ENCODE measurements at regions not wholly inside any gene's neighbourhood (a gene's known extent, or its start where the extent isn't known, plus 50 kb on each side); places are given as distances from the start of the nearest gene placed in this dataset.

- no peak for TF ChIP-seq CTCF (IDR thresholded peaks at IDR 0.05; ENCODE audit: low read depth, low read length)
- DNase-seq (ENCODE audit: low read depth in 2 of 2) = peak in 1 of 2 donors; percentile 66
- H3K4me3 ChIP-seq (replicated peaks in 1 of 2; ENCODE audit: low read depth in 2 of 2, low read length in 2 of 2) = no peak overlapping the region
These were observed 93.6 kb upstream of the ZNF462 start for GRCh38 chr9:106769331-106769730.

- no peak overlapping the region for H3K4me3 ChIP-seq (replicated peaks in 1 of 2; ENCODE audit: low read depth in 2 of 2, low read length in 2 of 2)
- no peak for TF ChIP-seq CTCF (IDR thresholded peaks at IDR 0.05; ENCODE audit: low read depth, low read length)
- DNase-seq (ENCODE audit: low read depth in 2 of 2) = peak in 1 of 2 donors; percentile 13
These were observed 91.4 kb upstream of the ZNF462 start for GRCh38 chr9:106771608-106772007.

GRCh38 chr9:106772523-106773290 is 90.3 kb upstream of the ZNF462 start:
- H3K4me3 ChIP-seq (replicated peaks in 1 of 2; ENCODE audit: low read depth in 2 of 2, low read length in 2 of 2) = no peak overlapping the region
- DNase-seq (ENCODE audit: low read depth in 2 of 2) = peak; percentile 16 to 38
- TF ChIP-seq CTCF (IDR thresholded peaks at IDR 0.05; ENCODE audit: low read depth, low read length) = no peak

GRCh38 chr9:106773750-106774149 is 89.2 kb upstream of the ZNF462 start:
- H3K4me3 ChIP-seq (replicated peaks in 1 of 2; ENCODE audit: low read depth in 2 of 2, low read length in 2 of 2) = no peak overlapping the region
- no peak for TF ChIP-seq CTCF (IDR thresholded peaks at IDR 0.05; ENCODE audit: low read depth, low read length)
- DNase-seq (ENCODE audit: low read depth in 2 of 2) = no peak

GRCh38 chr9:106775960-106776359 is 87.0 kb upstream of the ZNF462 start:
- H3K4me3 ChIP-seq (replicated peaks in 1 of 2; ENCODE audit: low read depth in 2 of 2, low read length in 2 of 2) = no peak overlapping the region
- DNase-seq (ENCODE audit: low read depth in 2 of 2) = no peak
- no peak for TF ChIP-seq CTCF (IDR thresholded peaks at IDR 0.05; ENCODE audit: low read depth, low read length)

- TF ChIP-seq CTCF (IDR thresholded peaks at IDR 0.05; ENCODE audit: low read depth, low read length) = no peak
- no peak for DNase-seq (ENCODE audit: low read depth in 2 of 2)
These were observed 83.2 kb upstream of the ZNF462 start for GRCh38 chr9:106779796-106780195.

GRCh38 chr9:106783121-106783520 is 79.8 kb upstream of the ZNF462 start:
- TF ChIP-seq CTCF (IDR thresholded peaks at IDR 0.05; ENCODE audit: low read depth, low read length) = no peak
- no peak overlapping the region for H3K4me3 ChIP-seq (replicated peaks in 1 of 2; ENCODE audit: low read depth in 2 of 2, low read length in 2 of 2)
- DNase-seq (ENCODE audit: low read depth in 2 of 2) = no peak

More at GRCh38 chr9:106779796-106780195, 83.2 kb upstream of the ZNF462 start:
- no peak overlapping the region for H3K4me3 ChIP-seq (replicated peaks in 1 of 2; ENCODE audit: low read depth in 2 of 2, low read length in 2 of 2)

All from cardiac fibroblast (primary cell).